HL-60/S4 treated with phorbol 12-myristate 13-acetate at 8.2 ng/mL for 4 days and 3 days (cell line): ENCODE measurements at regions not wholly inside any gene's neighbourhood (a gene's known extent, or its start where the extent isn't known, plus 50 kb on each side); places are given as distances from the start of the nearest gene placed in this dataset.

Source experiments
- in situ Hi-C: fragments of 300-500 bp; cut with MboI; formaldehyde crosslinking; loops from 2 replicates; pipeline ENCODE4 v1.15.0; 2022; ENCODE audit warnings: low sequenced_read_pairs

GRCh38 chr1:36650200-36651065, 167.7 kb upstream of the CSF3R start:
- in situ Hi-C loops = no loop called here

GRCh38 chr1:36645867-36646266, 163.2 kb upstream of the CSF3R start:
- in situ Hi-C loops = no loop called here

DNA sequence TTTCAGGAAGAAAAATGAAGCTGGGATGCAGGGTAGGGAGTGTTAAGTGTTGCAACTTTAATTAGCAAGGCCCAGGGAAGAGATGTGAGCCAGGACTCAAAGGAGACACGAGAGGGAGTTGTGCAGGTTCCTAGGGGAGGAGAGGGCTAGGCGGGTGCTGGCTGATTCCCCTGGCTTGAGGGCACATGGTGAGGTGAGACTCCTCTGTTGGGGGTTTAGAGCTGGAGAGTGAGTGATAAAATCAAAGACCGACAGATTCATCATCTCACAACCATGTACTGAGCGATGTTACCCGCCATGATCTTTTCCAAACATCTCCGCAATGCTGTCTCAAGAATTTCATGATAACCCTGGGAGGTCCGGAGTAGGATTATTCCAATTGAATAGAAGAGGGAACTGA, 161.8 kb upstream of the CSF3R start:
- in situ Hi-C loops = no loop called here

- in situ Hi-C loops = no loop called here
Observed at GRCh38 chr1:36643371-36644270, 160.9 kb upstream of the CSF3R start.

DNA sequence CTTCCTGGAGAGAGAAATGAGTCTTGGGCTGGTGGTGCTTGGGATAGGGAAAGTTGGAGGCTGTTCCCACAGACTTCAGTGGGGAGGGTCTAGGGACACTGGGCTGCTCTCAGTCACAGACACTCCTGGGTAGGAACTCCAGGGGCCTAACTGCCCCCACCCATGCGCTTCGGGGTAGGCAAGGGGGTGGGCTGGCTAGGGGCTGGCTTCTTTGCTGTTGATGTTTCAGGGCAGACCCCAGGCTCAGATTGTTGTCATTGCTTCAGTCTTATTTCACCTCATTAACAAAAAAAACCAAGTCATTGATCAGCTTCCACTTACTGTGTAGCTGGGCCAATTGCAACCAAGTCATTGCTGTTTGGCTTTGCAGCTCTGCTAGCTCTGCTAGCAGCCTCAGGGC, 160.1 kb upstream of the CSF3R start:
- in situ Hi-C loops = no loop called here

DNA sequence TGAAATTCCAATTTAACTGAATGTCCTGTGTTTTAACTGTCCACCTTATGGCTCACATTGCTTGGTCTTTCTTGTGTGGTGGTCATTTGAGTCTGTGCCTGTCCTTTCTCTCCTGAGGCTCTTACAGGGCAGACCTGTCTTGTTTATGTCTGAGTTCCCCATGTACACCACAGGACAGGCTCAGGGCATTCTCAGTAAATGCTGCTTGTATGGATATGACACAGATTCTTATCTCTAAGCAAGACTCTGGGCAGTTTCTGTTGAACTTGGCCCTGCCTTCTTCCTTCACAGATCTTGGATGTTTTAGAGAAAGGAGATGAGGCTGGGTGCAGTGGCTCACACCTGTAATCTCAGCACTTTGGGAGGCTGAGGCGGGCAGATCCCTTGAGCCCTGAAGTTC, 159.1 kb upstream of the CSF3R start:
- in situ Hi-C loops = no loop called here

- in situ Hi-C loops = no loop called here
Observed at GRCh38 chr1:36639461-36639860, 156.7 kb upstream of the CSF3R start.

DNA sequence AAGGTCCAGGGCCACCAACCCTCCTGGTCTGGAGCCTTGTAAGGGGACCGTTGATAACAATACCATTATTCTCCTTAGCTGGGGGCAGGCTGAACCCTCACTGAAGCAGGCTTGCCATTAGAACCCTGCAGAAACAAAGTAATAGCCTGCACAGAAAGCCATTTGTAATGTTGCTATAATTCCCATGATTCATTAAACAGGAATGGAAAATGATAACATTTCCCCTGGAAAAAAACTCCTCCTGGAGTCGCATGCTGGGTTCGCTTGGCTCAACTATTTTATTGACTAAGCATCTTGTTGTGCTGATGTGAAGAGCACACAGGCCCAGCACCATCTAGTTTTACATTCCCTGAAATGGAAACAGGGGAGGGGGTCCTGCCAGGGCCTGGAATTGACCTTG, 155.6 kb upstream of the CSF3R start:
- in situ Hi-C loops = no loop called here

- in situ Hi-C loops = no loop called here
Observed at GRCh38 chr1:36636206-36636605, 153.5 kb upstream of the CSF3R start.

- in situ Hi-C loops = no loop called here
Observed at GRCh38 chr1:36635284-36635683, 152.6 kb upstream of the CSF3R start.

GRCh38 chr1:36628804-36629203, 146.1 kb upstream of the CSF3R start:
- in situ Hi-C loops = no loop called here

- in situ Hi-C loops = no loop called here
Observed at GRCh38 chr1:36626435-36626834, 143.7 kb upstream of the CSF3R start.

DNA sequence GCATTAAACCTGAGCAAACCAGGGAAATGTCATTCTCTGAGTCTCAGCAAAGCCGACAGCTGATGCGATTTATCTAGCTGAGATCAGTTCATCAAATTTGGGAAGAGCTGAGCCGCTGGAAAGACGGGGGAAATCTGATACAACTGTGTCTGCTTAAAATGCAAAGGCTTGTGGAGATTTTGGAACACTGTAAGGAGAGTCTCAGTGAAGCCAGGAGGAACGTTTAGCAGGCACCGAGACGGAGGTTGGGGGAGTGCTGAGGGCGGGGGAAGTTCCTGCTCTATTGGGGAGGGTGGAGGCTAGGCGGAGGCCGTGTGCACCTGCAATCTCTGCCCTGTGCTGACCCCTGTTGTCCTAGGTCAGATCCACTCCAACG, 143.2 kb upstream of the CSF3R start:
- in situ Hi-C loops = no loop called here

GRCh38 chr1:36625253-36625934, 142.7 kb upstream of the CSF3R start:
- in situ Hi-C loops = no loop called here

DNA sequence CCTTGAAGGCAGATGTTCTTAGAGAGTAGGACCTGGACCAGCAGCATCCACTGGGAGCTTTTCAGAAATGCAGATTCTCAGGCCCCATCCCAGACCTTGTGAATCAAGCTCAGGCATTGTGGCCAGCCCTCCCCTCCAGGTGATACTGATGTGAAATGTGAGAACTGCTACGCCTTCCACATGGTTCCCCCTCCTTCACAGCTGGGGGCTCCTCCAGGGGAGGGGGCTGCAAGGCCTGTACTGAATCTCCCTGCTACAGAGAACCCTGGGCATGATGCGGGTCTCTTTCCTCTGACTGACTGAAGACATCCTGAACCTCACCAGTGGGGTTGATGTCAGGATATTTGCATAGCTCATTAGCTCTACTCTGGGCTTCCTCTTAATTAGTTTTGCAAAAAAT, 141.8 kb upstream of the CSF3R start:
- in situ Hi-C loops = no loop called here

- in situ Hi-C loops = no loop called here
Observed at GRCh38 chr1:36622741-36623648, 140.3 kb upstream of the CSF3R start.

- in situ Hi-C loops = no loop called here
Observed at GRCh38 chr1:36621531-36621930, 138.8 kb upstream of the CSF3R start.

DNA sequence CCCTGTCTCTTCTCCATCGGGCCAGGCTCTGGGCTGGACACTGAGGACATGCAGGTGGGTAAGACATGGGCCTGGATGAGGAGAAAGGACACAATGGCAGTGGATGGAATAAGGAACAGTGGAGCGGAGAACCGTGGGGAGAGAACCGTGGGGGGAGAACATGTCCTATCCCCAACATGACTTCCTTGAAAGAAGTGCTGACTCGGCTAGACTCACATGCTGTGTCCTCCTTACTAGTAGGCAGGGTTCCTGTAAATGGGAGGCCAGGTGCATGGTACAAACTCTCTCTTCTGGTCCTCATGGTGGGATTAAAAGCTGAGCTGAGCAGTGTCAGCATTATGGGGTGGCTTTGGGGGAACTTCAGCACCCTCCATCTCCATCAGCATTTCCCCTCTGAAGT, 137.4 kb upstream of the CSF3R start:
- in situ Hi-C loops = no loop called here

GRCh38 chr1:36614991-36615390, 132.3 kb upstream of the CSF3R start:
- in situ Hi-C loops = no loop called here

DNA sequence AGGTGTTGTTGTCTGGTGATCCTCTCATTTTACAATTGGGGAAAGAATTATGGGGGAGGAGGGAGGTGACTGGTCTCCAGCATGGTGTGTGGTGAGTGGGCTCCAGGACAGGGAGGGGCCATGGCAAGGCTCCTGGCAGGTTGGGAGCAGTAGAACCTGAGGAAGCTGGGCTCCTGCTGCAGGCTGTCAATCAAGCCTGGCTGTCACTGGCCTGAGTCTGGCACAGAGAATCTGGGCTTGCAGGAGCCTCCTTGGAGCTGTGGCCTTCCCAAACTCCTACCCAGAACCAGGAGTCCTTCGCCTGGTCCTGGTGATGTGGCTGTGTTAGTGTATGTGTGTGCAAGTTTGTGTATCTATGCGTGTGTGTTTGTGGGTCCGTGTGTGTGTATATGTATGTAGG, 131.9 kb upstream of the CSF3R start:
- in situ Hi-C loops = no loop called here
